GM18499 (cell line): ENCODE measurements at regions not wholly inside any gene's neighbourhood (a gene's known extent, or its start where the extent isn't known, plus 50 kb on each side); places are given as distances from the start of the nearest gene placed in this dataset.

Source experiments
- ATAC-seq: cut with Tn5 transposase; IDR thresholded peaks from one replicate; pipeline ENCODE4 v1.9.1; 2021; ENCODE audit warnings: moderate number of reproducible peaks; ENCODE audit not compliant: insufficient read depth, unreplicated experiment

- ATAC-seq, result no peak
Observed at GRCh38 chr13:73222627-73223305, 164.0 kb downstream of the KLF5 start.

- ATAC-seq, result no peak
Observed at GRCh38 chr13:73220966-73221720, 162.3 kb downstream of the KLF5 start.

GRCh38 chr13:73218181-73218580, 159.4 kb downstream of the KLF5 start:
- no peak for ATAC-seq

GRCh38 chr13:73216381-73216831, 157.6 kb downstream of the KLF5 start:
- no peak for ATAC-seq

- no peak for ATAC-seq
Observed at GRCh38 chr13:73215823-73216222, 157.0 kb downstream of the KLF5 start.

- no peak for ATAC-seq
Observed at GRCh38 chr13:73212482-73212881, 153.7 kb downstream of the KLF5 start.

- ATAC-seq, result no peak
Observed at GRCh38 chr13:73210218-73210883, 151.5 kb downstream of the KLF5 start.

GRCh38 chr13:73204952-73205351, 146.1 kb downstream of the KLF5 start:
- ATAC-seq, result no peak

- no peak for ATAC-seq
Observed at GRCh38 chr13:73201626-73202025, 142.8 kb downstream of the KLF5 start.

GRCh38 chr13:73198991-73199411, 140.2 kb downstream of the KLF5 start:
- no peak for ATAC-seq

- no peak for ATAC-seq
Observed at GRCh38 chr13:73195091-73195490, 136.3 kb downstream of the KLF5 start.

- ATAC-seq, result no peak
Observed at GRCh38 chr13:73194310-73194709, 135.5 kb downstream of the KLF5 start.

- ATAC-seq, result no peak
Observed at GRCh38 chr13:73193554-73193953, 134.7 kb downstream of the KLF5 start.

- no peak for ATAC-seq
Observed at GRCh38 chr13:73190477-73190876, 131.7 kb downstream of the KLF5 start.

GRCh38 chr13:73189776-73190175, 131.0 kb downstream of the KLF5 start:
- no peak for ATAC-seq

- ATAC-seq, result no peak
Observed at GRCh38 chr13:73189362-73189761, 130.6 kb downstream of the KLF5 start.

GRCh38 chr13:73187106-73187505, 128.3 kb downstream of the KLF5 start:
- ATAC-seq, result no peak

GRCh38 chr13:73179650-73180274, 121.0 kb downstream of the KLF5 start:
- ATAC-seq, result no peak

GRCh38 chr13:73177916-73178565, 119.2 kb downstream of the KLF5 start:
- no peak for ATAC-seq

GRCh38 chr13:73177017-73177416, 118.2 kb downstream of the KLF5 start:
- no peak for ATAC-seq
